Ovary (tissue), 3 donors: ENCODE measurements at regions not wholly inside any gene's neighbourhood (a gene's known extent, or its start where the extent isn't known, plus 50 kb on each side); places are given as distances from the start of the nearest gene placed in this dataset.

Source experiments
- CTCF ChIP-seq, 3 donors: fragments of 450-650 bp in 2 of 3; fragments of 200-600 bp in 1 of 3; IDR thresholded peaks; one replicate each; pipeline versions ENCODE4 v1.5.1 to v1.8.0; 2016 to 2022; ENCODE audit warnings: antibody characterized with exemption in 3 of 3, mild to moderate bottlenecking in 1 of 3
- EP300 ChIP-seq: sonication (generic); formaldehyde crosslinking; IDR thresholded peaks from one replicate; pipeline ENCODE4 v1.6.1; 2017; ENCODE audit warnings: antibody characterized with exemption
- POLR2A ChIP-seq: fragments of 450-650 bp; IDR thresholded peaks from one replicate; pipeline ENCODE4 v1.6.1; 2017; ENCODE audit warnings: antibody characterized with exemption, mild to moderate bottlenecking, moderate library complexity
- donor health status: DM: no; HTN: no; CAD: no.

GRCh38 chr12:126761420-126761819, 1505.5 kb upstream of the TMEM132C start:
- TF ChIP-seq CTCF (IDR thresholded peaks at IDR 0.05) (no peak), POLR2A (no peak), EP300 (no peak)
